ENCODE measurements at regions not wholly inside any gene's neighbourhood (a gene's known extent, or its start where the extent isn't known, plus 50 kb on each side); places are given as distances from the start of the nearest gene placed in this dataset.

GRCh38 chr3:107124885-107125284 lies 252.4 kb upstream of the CCDC54 start (continued):
- TF ChIP-seq ZBTB33 (IDR thresholded peaks at IDR 0.05) = no peak

GRCh38 chr3:107128946-107129345 lies 248.3 kb upstream of the CCDC54 start:
- WGBS = 53% methylated on average over 3 of the region's 3 CpGs
- H3K9ac ChIP-seq (ENCODE audit: low read depth in 1 of 2, low read length in 2 of 2) = no peak overlapping the region
- TF ChIP-seq MAX (IDR thresholded peaks at IDR 0.05) = no peak
- TF ChIP-seq REST (IDR thresholded peaks at IDR 0.05) = no peak
- TF ChIP-seq SP1 (IDR thresholded peaks at IDR 0.05) = no peak
- TF ChIP-seq RXRA (IDR thresholded peaks at IDR 0.05) = no peak
- H3K9me3 ChIP-seq (ENCODE audit: control insufficient read depth in 4 of 4, low read length in 3 of 4) = no peaks in the 10 kb centered on the region
- H3K4me1 ChIP-seq (ENCODE audit: control insufficient read depth in 4 of 4, insufficient read depth in 4 of 4, low read length in 3 of 4) = no peaks in the 10 kb centered on the region
- H3K27ac ChIP-seq (ENCODE audit: low read depth in 1 of 2, low read length in 2 of 2) = no peak overlapping the region
- H3K27me3 ChIP-seq (ENCODE audit: control insufficient read depth in 4 of 4, insufficient read depth in 4 of 4, low read length in 3 of 4) = peaks cover 0 to 4% (median 0%) of the 10 kb centered on the region in 4 donors
- H3K36me3 ChIP-seq (ENCODE audit: control insufficient read depth in 4 of 4, insufficient read depth in 3 of 4, low read depth in 1 of 4, low read length in 3 of 4) = no peaks in the 10 kb centered on the region
- H3K4me3 ChIP-seq (ENCODE audit: low read depth in 1 of 3, low read length in 3 of 3) = no peak overlapping the region
- DNase-seq (ENCODE audit: low spot score) = no peak

- Histone ChIP-seq H3K4me1 (ENCODE audit: control insufficient read depth in 4 of 4, insufficient read depth in 4 of 4, low read length in 3 of 4) (no peaks in the 10 kb centered on the region), H3K9ac (ENCODE audit: low read depth in 1 of 2, low read length in 2 of 2) (no peak overlapping the region), H3K9me3 (ENCODE audit: control insufficient read depth in 4 of 4, low read length in 3 of 4) (no peaks in the 10 kb centered on the region), H3K27ac (ENCODE audit: low read depth in 1 of 2, low read length in 2 of 2) (no peak overlapping the region), H3K36me3 (ENCODE audit: control insufficient read depth in 4 of 4, insufficient read depth in 3 of 4, low read depth in 1 of 4, low read length in 3 of 4) (no peaks in the 10 kb centered on the region), H3K27me3 (ENCODE audit: control insufficient read depth in 4 of 4, insufficient read depth in 4 of 4, low read length in 3 of 4) (peaks cover 0 to 4% (median 0%) of the 10 kb centered on the region in 4 donors), H3K4me3 (ENCODE audit: low read depth in 1 of 3, low read length in 3 of 3) (no peak overlapping the region)
- no peak for DNase-seq (ENCODE audit: low spot score)
- WGBS = 84% methylated on average over 6 of the region's 6 CpGs
- TF ChIP-seq FOXA2 (IDR thresholded peaks at IDR 0.05) (no peak), RAD21 (IDR thresholded peaks at IDR 0.05) (no peak), GABPA (IDR thresholded peaks at IDR 0.05 in 1 of 2, conservative IDR thresholded peaks at IDR 0.05 in 1 of 2) (no peak), RXRA (IDR thresholded peaks at IDR 0.05) (no peak), EGR1 (IDR thresholded peaks at IDR 0.05; ENCODE audit: low read depth in 2 of 2) (no peak)
Measured at GRCh38 chr3:107130089-107130700, 247.0 kb upstream of the CCDC54 start.

- no peak overlapping the region for H3K9ac ChIP-seq (ENCODE audit: low read depth in 1 of 2, low read length in 2 of 2)
- peaks cover 0 to 4% (median 0%) of the 10 kb centered on the region in 4 donors for H3K27me3 ChIP-seq (ENCODE audit: control insufficient read depth in 4 of 4, insufficient read depth in 4 of 4, low read length in 3 of 4)
- no peak for DNase-seq (ENCODE audit: low spot score)
- H3K27ac ChIP-seq (ENCODE audit: low read depth in 1 of 2, low read length in 2 of 2) = no peak overlapping the region
- no peaks in the 10 kb centered on the region for H3K36me3 ChIP-seq (ENCODE audit: control insufficient read depth in 4 of 4, insufficient read depth in 3 of 4, low read depth in 1 of 4, low read length in 3 of 4)
- H3K4me3 ChIP-seq (ENCODE audit: low read depth in 1 of 3, low read length in 3 of 3) = no peak overlapping the region
- 91% methylated on average over 11 of the region's 11 CpGs for WGBS
- no peaks in the 10 kb centered on the region for H3K9me3 ChIP-seq (ENCODE audit: control insufficient read depth in 4 of 4, low read length in 3 of 4)
- H3K4me1 ChIP-seq (ENCODE audit: control insufficient read depth in 4 of 4, insufficient read depth in 4 of 4, low read length in 3 of 4) = no peaks in the 10 kb centered on the region
- TF ChIP-seq ZBTB33 (IDR thresholded peaks at IDR 0.05) = no peak
- TF ChIP-seq GABPA (IDR thresholded peaks at IDR 0.05 in 1 of 2, conservative IDR thresholded peaks at IDR 0.05 in 1 of 2) = no peak
- TF ChIP-seq ATF3 (IDR thresholded peaks at IDR 0.05) = no peak
- TF ChIP-seq MAX (IDR thresholded peaks at IDR 0.05) = no peak
- no peak for TF ChIP-seq HNF4A (conservative IDR thresholded peaks at IDR 0.05)
- TF ChIP-seq FOXA1 (IDR thresholded peaks at IDR 0.05) = no peak
- TF ChIP-seq RXRA (IDR thresholded peaks at IDR 0.05) = no peak
- TF ChIP-seq HNF4G (IDR thresholded peaks at IDR 0.05) = no peak
- TF ChIP-seq CTCF (IDR thresholded peaks at IDR 0.05; ENCODE audit: low read depth, low read length, missing input control) = no peak
- TF ChIP-seq YY1 (IDR thresholded peaks at IDR 0.05) = no peak
- no peak for TF ChIP-seq SP1 (IDR thresholded peaks at IDR 0.05)
Measured at GRCh38 chr3:107132674-107133073, 244.6 kb upstream of the CCDC54 start.

Data from liver (tissue), 8 donors.